HG03520 (cell line): ENCODE measurements at regions not wholly inside any gene's neighbourhood (a gene's known extent, or its start where the extent isn't known, plus 50 kb on each side); places are given as distances from the start of the nearest gene placed in this dataset.

Source experiments
- ATAC-seq: cut with Tn5 transposase; IDR thresholded peaks from one replicate; pipeline ENCODE4 v1.9.1; 2021; ENCODE audit warnings: mild to moderate bottlenecking, moderate library complexity; ENCODE audit not compliant: unreplicated experiment

- ATAC-seq, result no peak
Observed at GRCh38 chr4:54793856-54794422, 136.2 kb downstream of the KIT start.
